Left lung (tissue), 4 donors: ENCODE measurements at regions not wholly inside any gene's neighbourhood (a gene's known extent, or its start where the extent isn't known, plus 50 kb on each side); places are given as distances from the start of the nearest gene placed in this dataset.

Experiments used
- ATAC-seq: fragments of 200-7000 bp; cut with Tn5 transposase; one replicate; pipeline ENCODE4 v1.9.1; 2020; ENCODE audit warnings: moderate library complexity
- DNase-seq, 4 donors: peaks; one replicate each; pipeline ENCODE4 v3.0.0-alpha.2; 2013 to 2020
- H3K27ac ChIP-seq, 2 donors: fragments of 200-600 bp; sonication (generic) in 1 of 2; one replicate each; pipeline versions ENCODE4 v1.5.0 to v1.8.0; 2020 to 2021
- H3K27me3 ChIP-seq, 2 donors: fragments of 200-600 bp; sonication (generic) in 1 of 2; one replicate each; pipeline versions ENCODE4 v1.5.0 to v1.8.0; 2020 to 2021
- H3K36me3 ChIP-seq, 2 donors: fragments of 200-600 bp; sonication (generic) in 1 of 2; one replicate each; pipeline versions ENCODE4 v1.5.0 to v1.8.0; 2020 to 2021
- H3K4me1 ChIP-seq, 2 donors: fragments of 200-600 bp; one replicate each; pipeline ENCODE4 v1.8.0; 2021
- H3K4me3 ChIP-seq, 2 donors: fragments of 200-600 bp; sonication (generic) in 1 of 2; one replicate each; pipeline versions ENCODE4 v1.5.0 to v1.8.0; 2020 to 2021; ENCODE audit warnings: mild to moderate bottlenecking in 1 of 2
- H3K9me3 ChIP-seq, 2 donors: fragments of 200-600 bp; sonication (generic) in 1 of 2; one replicate each; pipeline versions ENCODE4 v1.5.0 to v1.8.0; 2020 to 2021
- CTCF ChIP-seq, 2 donors: fragments of 200-600 bp; sonication (generic) in 1 of 2; IDR thresholded peaks; one replicate each; pipeline versions ENCODE4 v1.5.0 to v1.8.0; 2021; ENCODE audit warnings: antibody characterized with exemption in 2 of 2
- intact Hi-C, 2 donors: fragments of 100-400 bp; cut with DNase I; formaldehyde crosslinking; loops; one replicate each; pipeline versions ENCODE4 v1.11.2 to v1.14.2; 2022
- donor health status: DM: no; HTN: yes; CAD: no.
- donor health status: DM: no; HTN: no; CAD: no.

- Histone ChIP-seq H3K27ac (no peak overlapping the region), H3K9me3 (no peaks in the 10 kb centered on the region), H3K27me3 (no peaks in the 10 kb centered on the region), H3K36me3 (no peaks in the 10 kb centered on the region), H3K4me1 (no peaks in the 10 kb centered on the region), H3K4me3 (no peak overlapping the region)
- ATAC-seq (no peak), DNase-seq (peak in 1 of 4 donors; percentile 27)
- TF ChIP-seq CTCF (IDR thresholded peaks at IDR 0.05): no peak
- intact Hi-C loops: no loop called here
Measured at GRCh38 chr15:31248263-31248662, 78.4 kb upstream of the KLF13 start.

- Histone ChIP-seq H3K4me1 (no peaks in the 10 kb centered on the region), H3K36me3 (no peaks in the 10 kb centered on the region), H3K9me3 (no peaks in the 10 kb centered on the region), H3K4me3 (no peak overlapping the region), H3K27ac (no peak overlapping the region), H3K27me3 (no peaks in the 10 kb centered on the region)
- intact Hi-C loops: no loop called here
- TF ChIP-seq CTCF (IDR thresholded peaks at IDR 0.05): no peak
- ATAC-seq (no peak), DNase-seq (peak in 1 of 4 donors; percentile 18)
Measured at GRCh38 chr15:31248951-31249350, 77.7 kb upstream of the KLF13 start.

GRCh38 chr15:31250033-31250432 is 76.6 kb upstream of the KLF13 start:
- no peaks in the 10 kb centered on the region for H3K9me3 ChIP-seq

GRCh38 chr15:31251165-31251564 is 75.5 kb upstream of the KLF13 start:
- Histone ChIP-seq H3K4me3 (no peak overlapping the region), H3K36me3 (no peaks in the 10 kb centered on the region), H3K9me3 (no peaks in the 10 kb centered on the region), H3K27me3 (no peaks in the 10 kb centered on the region), H3K27ac (no peak overlapping the region), H3K4me1 (peaks cover 0 to 18% of the 10 kb centered on the region in 2 donors)
- no peak for TF ChIP-seq CTCF (IDR thresholded peaks at IDR 0.05)
- no peak for ATAC-seq
- intact Hi-C loops: no loop called here
- DNase-seq: peak in 1 of 4 donors; percentile 6

More at GRCh38 chr15:31250033-31250432, 76.6 kb upstream of the KLF13 start:
- H3K27me3 ChIP-seq: no peaks in the 10 kb centered on the region
- H3K4me1 ChIP-seq: peaks cover 0 to 7% of the 10 kb centered on the region in 2 donors
- intact Hi-C loops: no loop called here
- H3K4me3 ChIP-seq: no peak overlapping the region
- DNase-seq (peak in 1 of 4 donors; percentile 22), ATAC-seq (no peak)
- no peak for TF ChIP-seq CTCF (IDR thresholded peaks at IDR 0.05)
- H3K36me3 ChIP-seq: no peaks in the 10 kb centered on the region
- H3K27ac ChIP-seq: no peak overlapping the region

- Histone ChIP-seq H3K36me3 (no peaks in the 10 kb centered on the region), H3K4me1 (peaks cover 0 to 29% of the 10 kb centered on the region in 2 donors), H3K4me3 (no peak overlapping the region), H3K27ac (no peak overlapping the region), H3K9me3 (no peaks in the 10 kb centered on the region), H3K27me3 (no peaks in the 10 kb centered on the region)
- ATAC-seq (no peak), DNase-seq (no peak)
- TF ChIP-seq CTCF (IDR thresholded peaks at IDR 0.05): no peak
- intact Hi-C loops: no loop called here
Measured at GRCh38 chr15:31252171-31252785, 74.4 kb upstream of the KLF13 start.
